ENCODE measurements at regions not wholly inside any gene's neighbourhood (a gene's known extent, or its start where the extent isn't known, plus 50 kb on each side); places are given as distances from the start of the nearest gene placed in this dataset.
A peak's percentile ranks its signal among the peaks of the same experiment; 100 is the strongest.

DNA sequence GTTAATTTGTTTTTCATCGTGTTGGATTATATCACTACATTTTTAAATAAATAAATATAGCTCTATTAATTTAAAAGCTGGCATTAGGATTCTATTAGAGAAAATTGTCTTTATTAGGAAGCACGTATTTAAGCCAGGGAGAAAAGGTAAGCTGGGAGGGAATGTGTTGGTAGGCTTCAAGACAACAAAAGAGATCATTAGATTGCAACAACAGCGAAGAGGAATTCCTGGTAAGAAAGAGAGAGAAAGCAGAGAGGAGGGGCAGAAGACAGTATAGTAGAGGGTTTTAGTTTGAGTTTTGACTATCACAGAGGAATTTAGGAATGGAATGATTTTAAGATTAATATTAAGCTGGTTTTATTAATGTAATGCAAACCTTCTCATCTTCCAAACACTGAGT lies 613.6 kb upstream of the USP15 start:
- H3K27me3 ChIP-seq (ENCODE audit: control insufficient read depth, insufficient read depth, low read length): no peaks in the 10 kb centered on the region
- WGBS (ENCODE audit: insufficient coverage): 88% methylated on average over 2 of the region's 3 CpGs
- no peaks in the 10 kb centered on the region for H3K36me3 ChIP-seq (ENCODE audit: control insufficient read depth, insufficient read depth, low read length)
- DNase-seq (ENCODE audit: low read depth in 4 of 6, low spot score in 6 of 6): no peak
- no peaks in the 10 kb centered on the region for H3K9me3 ChIP-seq (ENCODE audit: control insufficient read depth, insufficient read depth, low read length)
- no peaks in the 10 kb centered on the region for H3K4me1 ChIP-seq (ENCODE audit: control insufficient read depth, insufficient read depth, low read length)
- H3K4me3 ChIP-seq (ENCODE audit: low read depth, low read length): no peak overlapping the region
- H3K27ac ChIP-seq (ENCODE audit: low read depth, low read length): no peak overlapping the region

DNA sequence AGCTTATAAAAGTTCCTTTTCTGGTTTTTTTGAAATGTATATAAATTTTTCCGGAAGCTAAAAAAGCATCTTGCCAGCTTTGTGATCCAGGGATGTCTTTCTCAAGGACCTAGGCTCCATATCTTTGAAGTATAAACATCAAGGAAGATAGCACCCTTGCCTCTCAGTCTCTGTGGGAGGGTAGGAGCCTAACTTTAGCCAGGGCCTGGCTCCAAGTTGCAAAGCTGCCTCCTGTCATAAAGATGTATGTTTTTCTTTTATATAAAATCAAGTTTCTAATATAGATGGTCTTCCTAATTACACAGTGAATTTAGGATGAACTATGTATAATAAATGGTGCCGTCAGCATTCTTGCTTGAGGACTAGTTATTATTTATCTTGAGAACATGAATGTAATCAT lies 612.6 kb upstream of the USP15 start:
- Histone ChIP-seq H3K27ac (ENCODE audit: low read depth, low read length) (no peak overlapping the region), H3K4me3 (ENCODE audit: low read depth, low read length) (no peak overlapping the region), H3K4me1 (ENCODE audit: control insufficient read depth, insufficient read depth, low read length) (no peaks in the 10 kb centered on the region), H3K36me3 (ENCODE audit: control insufficient read depth, insufficient read depth, low read length) (no peaks in the 10 kb centered on the region), H3K9me3 (ENCODE audit: control insufficient read depth, insufficient read depth, low read length) (no peaks in the 10 kb centered on the region), H3K27me3 (ENCODE audit: control insufficient read depth, insufficient read depth, low read length) (no peaks in the 10 kb centered on the region)
- DNase-seq (ENCODE audit: low read depth in 4 of 6, low spot score in 6 of 6): no peak
- no CpG with 5 or more reads among the region's 2 CpGs for WGBS (ENCODE audit: insufficient coverage)

DNA sequence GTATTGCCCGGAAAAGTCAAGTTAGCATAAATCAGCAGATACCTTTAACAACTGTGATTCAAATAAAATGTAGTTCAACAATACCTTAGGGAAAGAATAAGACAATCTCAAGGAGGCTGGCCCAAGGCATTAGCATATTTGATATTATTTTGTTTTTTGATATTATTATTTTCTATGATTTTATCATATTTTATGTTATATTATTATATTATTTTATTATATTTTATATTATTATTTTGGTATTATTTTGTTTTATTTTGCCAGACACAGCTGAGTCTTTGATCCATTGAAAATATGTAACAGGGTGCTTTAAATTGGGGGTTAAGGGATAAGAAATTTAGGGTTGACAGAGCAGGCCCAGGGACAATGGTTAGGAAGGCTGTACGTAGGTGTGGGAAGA lies 607.9 kb upstream of the USP15 start:
- Histone ChIP-seq H3K4me1 (ENCODE audit: control insufficient read depth, insufficient read depth, low read length) (no peaks in the 10 kb centered on the region), H3K9me3 (ENCODE audit: control insufficient read depth, insufficient read depth, low read length) (no peaks in the 10 kb centered on the region), H3K4me3 (ENCODE audit: low read depth, low read length) (no peak overlapping the region), H3K27ac (ENCODE audit: low read depth, low read length) (no peak overlapping the region), H3K27me3 (ENCODE audit: control insufficient read depth, insufficient read depth, low read length) (no peaks in the 10 kb centered on the region), H3K36me3 (ENCODE audit: control insufficient read depth, insufficient read depth, low read length) (no peaks in the 10 kb centered on the region)
- DNase-seq (ENCODE audit: low read depth in 4 of 6, low spot score in 6 of 6): no peak
- no CpG with 5 or more reads among the region's 2 CpGs for WGBS (ENCODE audit: insufficient coverage)

DNA sequence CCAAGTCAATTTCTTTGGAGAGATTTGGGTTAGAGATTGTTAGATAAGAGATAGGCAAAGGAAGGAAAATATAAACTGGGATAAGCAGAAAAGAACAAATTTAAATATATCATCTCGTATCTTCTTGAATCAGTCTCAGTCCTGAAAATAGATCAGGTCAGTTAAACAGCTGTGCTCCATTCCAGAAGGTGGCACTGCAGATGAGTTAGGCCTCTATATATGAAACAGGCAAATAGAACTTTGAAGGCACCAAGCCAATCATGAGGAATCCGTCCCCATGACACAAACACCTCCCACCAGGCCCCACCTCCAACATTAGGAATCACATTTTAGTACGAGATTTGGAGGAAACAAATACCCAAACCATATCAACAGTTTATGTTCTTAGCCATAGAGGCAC lies 605.5 kb upstream of the USP15 start:
- peak in 1 of 6 donors; percentile 15 for DNase-seq (ENCODE audit: low read depth in 4 of 6, low spot score in 6 of 6)
- no peaks in the 10 kb centered on the region for H3K36me3 ChIP-seq (ENCODE audit: control insufficient read depth, insufficient read depth, low read length)
- no peaks in the 10 kb centered on the region for H3K27me3 ChIP-seq (ENCODE audit: control insufficient read depth, insufficient read depth, low read length)
- no peak overlapping the region for H3K4me3 ChIP-seq (ENCODE audit: low read depth, low read length)
- WGBS (ENCODE audit: insufficient coverage): 20% methylated on average over 1 of the region's 3 CpGs
- no peak overlapping the region for H3K27ac ChIP-seq (ENCODE audit: low read depth, low read length)
- H3K9me3 ChIP-seq (ENCODE audit: control insufficient read depth, insufficient read depth, low read length): no peaks in the 10 kb centered on the region
- H3K4me1 ChIP-seq (ENCODE audit: control insufficient read depth, insufficient read depth, low read length): no peaks in the 10 kb centered on the region

DNA sequence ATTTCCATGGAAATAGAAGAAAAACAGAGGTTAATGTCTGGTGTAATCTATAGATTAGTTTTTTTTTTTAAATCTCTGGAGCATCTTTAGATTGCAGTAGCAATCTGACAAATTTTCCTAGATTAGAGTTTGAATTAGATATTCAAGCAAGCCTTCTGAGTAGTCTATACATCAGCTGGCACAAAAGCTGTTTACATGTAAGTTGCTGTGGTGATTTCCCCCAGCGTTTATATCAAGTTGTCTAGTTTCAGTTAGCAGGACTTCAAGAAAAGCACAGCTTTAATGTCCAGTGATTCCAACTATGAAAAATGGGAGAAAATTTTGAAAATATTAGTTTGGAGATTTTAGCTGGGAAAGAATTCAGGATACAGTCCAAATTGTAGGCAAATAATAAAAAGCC lies 605.0 kb upstream of the USP15 start:
- H3K27me3 ChIP-seq (ENCODE audit: control insufficient read depth, insufficient read depth, low read length): no peaks in the 10 kb centered on the region
- 33% methylated on average over 1 of the region's 1 CpG for WGBS (ENCODE audit: insufficient coverage)
- no peaks in the 10 kb centered on the region for H3K9me3 ChIP-seq (ENCODE audit: control insufficient read depth, insufficient read depth, low read length)
- no peaks in the 10 kb centered on the region for H3K36me3 ChIP-seq (ENCODE audit: control insufficient read depth, insufficient read depth, low read length)
- H3K4me3 ChIP-seq (ENCODE audit: low read depth, low read length): no peak overlapping the region
- no peaks in the 10 kb centered on the region for H3K4me1 ChIP-seq (ENCODE audit: control insufficient read depth, insufficient read depth, low read length)
- no peak overlapping the region for H3K27ac ChIP-seq (ENCODE audit: low read depth, low read length)
- peak in 2 of 6 donors; percentile 13 to 32 for DNase-seq (ENCODE audit: low read depth in 4 of 6, low spot score in 6 of 6)

DNA sequence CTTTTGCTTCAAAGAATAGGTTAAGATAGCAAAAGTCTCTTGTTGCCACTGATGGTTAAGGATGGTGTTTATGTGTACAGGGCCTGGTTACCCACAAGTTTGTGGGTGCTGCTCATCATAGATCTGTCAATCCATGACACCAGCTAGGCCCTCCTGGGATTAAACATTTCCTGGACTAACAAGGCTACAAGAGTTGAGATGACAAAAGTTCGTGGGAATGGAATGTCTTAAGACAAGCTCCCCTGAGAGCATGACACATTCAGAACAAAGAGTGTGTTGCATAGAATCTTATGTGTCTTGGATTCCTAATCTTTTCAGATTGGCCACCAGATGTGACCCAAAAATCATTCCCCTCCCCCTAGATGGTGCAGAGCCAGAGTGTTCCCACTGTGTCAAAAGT lies 592.5 kb upstream of the USP15 start:
- Histone ChIP-seq H3K27ac (ENCODE audit: low read depth, low read length) (no peak overlapping the region), H3K36me3 (ENCODE audit: control insufficient read depth, insufficient read depth, low read length) (no peaks in the 10 kb centered on the region), H3K4me3 (ENCODE audit: low read depth, low read length) (no peak overlapping the region), H3K4me1 (ENCODE audit: control insufficient read depth, insufficient read depth, low read length) (no peaks in the 10 kb centered on the region), H3K9me3 (ENCODE audit: control insufficient read depth, insufficient read depth, low read length) (peaks cover 6% of the 10 kb centered on the region), H3K27me3 (ENCODE audit: control insufficient read depth, insufficient read depth, low read length) (no peaks in the 10 kb centered on the region)
- no CpG with 5 or more reads among the region's 1 CpG for WGBS (ENCODE audit: insufficient coverage)
- no peak for DNase-seq (ENCODE audit: low read depth in 4 of 6, low spot score in 6 of 6)

DNA sequence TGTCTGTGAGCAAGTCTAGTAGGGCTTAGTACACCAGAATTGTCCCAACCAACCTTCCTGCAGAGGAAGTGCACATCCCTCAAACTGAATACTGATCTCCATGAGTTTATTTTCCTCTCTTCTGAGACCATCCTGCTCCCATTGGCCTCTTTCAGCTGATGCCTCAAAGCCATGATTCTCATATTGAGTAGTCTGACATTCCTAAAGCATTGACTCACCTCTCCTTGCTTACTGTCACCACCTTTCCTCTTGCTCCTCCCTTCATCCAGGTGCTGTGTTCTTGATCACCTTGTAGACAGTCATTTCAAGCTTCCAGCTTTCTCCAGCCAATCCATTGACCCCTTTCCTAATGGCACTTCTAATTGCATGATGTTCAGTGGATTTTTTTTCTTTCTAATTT lies 583.7 kb upstream of the USP15 start:
- Histone ChIP-seq H3K4me1 (ENCODE audit: control insufficient read depth, insufficient read depth, low read length) (no peaks in the 10 kb centered on the region), H3K9me3 (ENCODE audit: control insufficient read depth, insufficient read depth, low read length) (no peaks in the 10 kb centered on the region), H3K4me3 (ENCODE audit: low read depth, low read length) (no peak overlapping the region), H3K27me3 (ENCODE audit: control insufficient read depth, insufficient read depth, low read length) (no peaks in the 10 kb centered on the region), H3K27ac (ENCODE audit: low read depth, low read length) (no peak overlapping the region), H3K36me3 (ENCODE audit: control insufficient read depth, insufficient read depth, low read length) (no peaks in the 10 kb centered on the region)
- DNase-seq (ENCODE audit: low read depth in 4 of 6, low spot score in 6 of 6): no peak

DNA sequence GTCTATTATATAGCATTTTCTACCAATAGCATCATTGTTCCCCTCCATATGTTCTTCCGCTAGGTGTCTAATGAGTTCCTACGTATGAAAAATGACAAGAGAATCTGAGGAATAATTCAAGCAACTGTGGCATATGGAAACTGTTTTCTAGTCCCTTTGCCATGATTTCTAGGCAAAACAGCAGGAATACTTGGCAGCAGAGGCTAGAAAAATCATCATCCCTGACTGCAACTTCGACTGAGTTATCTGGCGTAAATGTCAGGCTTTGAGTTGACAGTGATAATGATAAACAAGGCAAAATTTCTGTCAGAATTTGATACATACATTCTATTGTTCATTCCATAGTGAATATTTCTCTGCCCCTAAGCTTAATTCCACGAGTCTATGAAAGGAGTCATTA lies 572.8 kb upstream of the USP15 start:
- H3K36me3 ChIP-seq (ENCODE audit: control insufficient read depth, insufficient read depth, low read length): no peaks in the 10 kb centered on the region
- peak in 2 of 6 donors; percentile 23 to 79 for DNase-seq (ENCODE audit: low read depth in 4 of 6, low spot score in 6 of 6)
- WGBS (ENCODE audit: insufficient coverage): 63% methylated on average over 1 of the region's 5 CpGs
- H3K27me3 ChIP-seq (ENCODE audit: control insufficient read depth, insufficient read depth, low read length): no peaks in the 10 kb centered on the region
- no peak overlapping the region for H3K4me3 ChIP-seq (ENCODE audit: low read depth, low read length)
- H3K4me1 ChIP-seq (ENCODE audit: control insufficient read depth, insufficient read depth, low read length): no peaks in the 10 kb centered on the region
- H3K9me3 ChIP-seq (ENCODE audit: control insufficient read depth, insufficient read depth, low read length): no peaks in the 10 kb centered on the region
- no peak overlapping the region for H3K27ac ChIP-seq (ENCODE audit: low read depth, low read length)

DNA sequence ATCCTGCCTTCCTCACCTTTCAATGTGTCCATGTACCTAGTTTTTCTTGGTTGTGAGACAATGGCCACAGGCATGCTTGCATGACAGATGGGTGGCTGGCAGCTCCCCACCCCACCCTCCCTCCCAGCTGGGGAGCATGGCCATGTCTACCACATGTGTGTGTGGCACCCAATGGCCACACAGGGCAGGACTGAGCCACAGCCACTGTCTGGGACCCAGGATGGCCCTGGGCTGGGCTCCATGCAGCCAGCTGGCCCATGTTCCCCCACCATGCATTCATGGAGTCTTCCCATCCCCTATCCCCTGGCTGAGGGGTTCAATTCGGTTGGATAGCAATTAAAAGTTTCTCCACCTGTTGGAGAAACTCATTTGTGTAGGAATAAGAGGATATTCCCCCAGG lies 566.0 kb upstream of the USP15 start:
- Histone ChIP-seq H3K9me3 (ENCODE audit: control insufficient read depth, insufficient read depth, low read length) (peaks cover 8% of the 10 kb centered on the region), H3K4me1 (ENCODE audit: control insufficient read depth, insufficient read depth, low read length) (no peaks in the 10 kb centered on the region), H3K36me3 (ENCODE audit: control insufficient read depth, insufficient read depth, low read length) (no peaks in the 10 kb centered on the region), H3K27me3 (ENCODE audit: control insufficient read depth, insufficient read depth, low read length) (no peaks in the 10 kb centered on the region), H3K27ac (ENCODE audit: low read depth, low read length) (no peak overlapping the region), H3K4me3 (ENCODE audit: low read depth, low read length) (no peak overlapping the region)
- WGBS (ENCODE audit: insufficient coverage): no CpG with 5 or more reads among the region's 1 CpG
- no peak for DNase-seq (ENCODE audit: low read depth in 4 of 6, low spot score in 6 of 6)

DNA sequence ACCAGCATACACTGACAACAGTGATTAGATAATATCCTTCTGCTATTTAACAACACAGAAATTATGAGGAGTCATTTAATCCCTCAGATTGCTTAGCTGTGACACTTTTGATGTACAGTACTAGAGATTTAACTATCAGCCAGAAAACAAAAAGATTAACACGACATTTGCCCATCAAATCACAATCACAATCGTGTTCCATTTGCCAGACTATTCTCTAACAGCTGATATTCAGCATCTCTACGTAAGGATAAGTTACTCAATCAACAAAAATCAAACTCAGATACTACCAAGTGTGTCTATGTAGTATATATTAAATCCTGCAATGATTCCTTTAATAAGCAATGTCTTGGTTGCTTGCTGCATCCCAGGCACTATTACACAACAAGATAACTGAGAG lies 558.7 kb upstream of the USP15 start:
- Histone ChIP-seq H3K4me3 (ENCODE audit: low read depth, low read length) (no peak overlapping the region), H3K36me3 (ENCODE audit: control insufficient read depth, insufficient read depth, low read length) (no peaks in the 10 kb centered on the region), H3K27ac (ENCODE audit: low read depth, low read length) (no peak overlapping the region), H3K27me3 (ENCODE audit: control insufficient read depth, insufficient read depth, low read length) (no peaks in the 10 kb centered on the region), H3K9me3 (ENCODE audit: control insufficient read depth, insufficient read depth, low read length) (peaks cover 4% of the 10 kb centered on the region), H3K4me1 (ENCODE audit: control insufficient read depth, insufficient read depth, low read length) (no peaks in the 10 kb centered on the region)
- WGBS (ENCODE audit: insufficient coverage): no CpG with 5 or more reads among the region's 3 CpGs
- peak in 1 of 6 donors; percentile 15 for DNase-seq (ENCODE audit: low read depth in 4 of 6, low spot score in 6 of 6)
